Fibroblast of lung (primary cell): ENCODE measurements at regions not wholly inside any gene's neighbourhood (a gene's known extent, or its start where the extent isn't known, plus 50 kb on each side); places are given as distances from the start of the nearest gene placed in this dataset.

Source experiments
- DNase-seq, 2 donors: peaks; one replicate each; pipeline versions ENCODE4 v3.0.0 to v3.0.0-alpha.2; 2010; ENCODE audit warnings: low read depth in 2 of 2
- H2AFZ ChIP-seq: 2 replicates; pipeline ENCODE4 v1.5.1; 2012; ENCODE audit warnings: low read length, control low read depth, inconsistent platforms
- H3K27ac ChIP-seq: 2 replicates; pipeline ENCODE4 v1.5.1; 2011; ENCODE audit warnings: low read length, control low read depth; ENCODE audit not compliant: insufficient read depth
- H3K27me3 ChIP-seq: 2 replicates; pipeline ENCODE4 v1.5.1; 2011; ENCODE audit warnings: mild to moderate bottlenecking, low read length; ENCODE audit not compliant: control insufficient read depth, insufficient read depth
- H3K36me3 ChIP-seq: 2 replicates; pipeline ENCODE4 v1.5.1; 2011; ENCODE audit warnings: low read length; ENCODE audit not compliant: control insufficient read depth, insufficient read depth
- H3K4me1 ChIP-seq: 2 replicates; pipeline ENCODE4 v1.5.1; 2011; ENCODE audit warnings: low read length; ENCODE audit not compliant: control insufficient read depth, insufficient read depth; ENCODE audit errors: extremely low read depth
- H3K4me2 ChIP-seq: 2 replicates; pipeline ENCODE4 v1.5.1; 2011; ENCODE audit warnings: low read length, control low read depth; ENCODE audit not compliant: insufficient read depth; ENCODE audit errors: extremely low read depth
- H3K4me3 ChIP-seq, 4 experiments: fragments of 200-600 bp in 1 of 4; sonication (generic) in 1 of 4; replicated peaks in 1 of 4; 2 replicates each; pipeline ENCODE4 v1.5.1; 2011 to 2016; ENCODE audit warnings: low read length in 4 of 4, low read depth in 3 of 4, mild to moderate bottlenecking in 3 of 4, control low read depth in 2 of 4, inconsistent platforms in 1 of 4, mixed read lengths in 1 of 4; ENCODE audit not compliant: insufficient read depth in 1 of 4; ENCODE audit errors: control extremely low read depth in 1 of 4
- H3K79me2 ChIP-seq: 2 replicates; pipeline ENCODE4 v1.5.1; 2012; ENCODE audit warnings: mild to moderate bottlenecking, low read length, inconsistent platforms; ENCODE audit not compliant: control insufficient read depth, insufficient read depth
- H3K9ac ChIP-seq: 2 replicates; pipeline ENCODE4 v1.5.1; 2011; ENCODE audit warnings: mild to moderate bottlenecking, low read length, control low read depth; ENCODE audit not compliant: insufficient read depth
- H3K9me3 ChIP-seq: 2 replicates; pipeline ENCODE4 v1.5.1; 2012; ENCODE audit warnings: low read depth, low read length; ENCODE audit not compliant: control insufficient read depth, insufficient read depth
- H4K20me1 ChIP-seq: 2 replicates; pipeline ENCODE4 v1.5.1; 2011; ENCODE audit warnings: low read length; ENCODE audit not compliant: control insufficient read depth, insufficient read depth; ENCODE audit errors: extremely low read depth
- EZH2 ChIP-seq: IDR thresholded peaks from 2 replicates; pipeline ENCODE4 v1.5.1; 2012; ENCODE audit warnings: low read length, control low read depth, mild to moderate bottlenecking; ENCODE audit errors: missing control alignments
- TF ChIP-seq, protein P1 (sequence below), 2 donors: IDR thresholded peaks in 1 of 2; conservative IDR thresholded peaks in 1 of 2; 1 replicate in 1 of 2; 2 replicates in 1 of 2; pipeline ENCODE4 v1.5.1; 2011 to 2012; ENCODE audit warnings: low read length in 2 of 2, control low read depth in 1 of 2, inconsistent platforms in 1 of 2, low read depth in 1 of 2, mild to moderate bottlenecking in 1 of 2

DNA sequence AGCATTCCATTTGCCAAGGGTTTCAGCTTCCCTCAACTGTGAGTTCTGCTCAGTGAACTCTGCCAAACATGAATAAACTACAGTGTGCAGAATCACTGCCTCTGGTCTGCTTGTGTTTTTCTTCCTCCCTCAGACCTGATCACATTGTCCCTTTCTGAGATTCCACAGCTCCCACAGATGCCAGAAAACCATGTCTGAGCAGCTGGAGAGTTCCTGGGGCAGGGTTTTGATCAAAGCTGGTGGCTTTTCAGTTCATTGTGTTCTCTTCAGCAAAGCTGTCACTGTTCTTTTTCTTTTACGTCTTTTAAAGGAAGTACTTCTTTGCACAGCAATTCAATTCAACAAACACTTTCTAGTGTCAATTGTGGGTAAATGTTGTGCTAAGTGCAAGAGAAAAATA, 555.8 kb downstream of the RBFOX1 start:
- H3K36me3 ChIP-seq, result no peaks in the 10 kb centered on the region
- H3K4me3 ChIP-seq, result no peak overlapping the region
- no peaks in the 10 kb centered on the region for H3K9me3 ChIP-seq
- H3K4me2 ChIP-seq, result no peak overlapping the region
- H4K20me1 ChIP-seq, result no peaks in the 10 kb centered on the region
- no peak overlapping the region for H2AFZ ChIP-seq
- no peaks in the 10 kb centered on the region for H3K4me1 ChIP-seq
- DNase-seq, result no peak
- no peaks in the 10 kb centered on the region for H3K27me3 ChIP-seq
- TF ChIP-seq EZH2, result no peak
- TF ChIP-seq, protein P1, sequence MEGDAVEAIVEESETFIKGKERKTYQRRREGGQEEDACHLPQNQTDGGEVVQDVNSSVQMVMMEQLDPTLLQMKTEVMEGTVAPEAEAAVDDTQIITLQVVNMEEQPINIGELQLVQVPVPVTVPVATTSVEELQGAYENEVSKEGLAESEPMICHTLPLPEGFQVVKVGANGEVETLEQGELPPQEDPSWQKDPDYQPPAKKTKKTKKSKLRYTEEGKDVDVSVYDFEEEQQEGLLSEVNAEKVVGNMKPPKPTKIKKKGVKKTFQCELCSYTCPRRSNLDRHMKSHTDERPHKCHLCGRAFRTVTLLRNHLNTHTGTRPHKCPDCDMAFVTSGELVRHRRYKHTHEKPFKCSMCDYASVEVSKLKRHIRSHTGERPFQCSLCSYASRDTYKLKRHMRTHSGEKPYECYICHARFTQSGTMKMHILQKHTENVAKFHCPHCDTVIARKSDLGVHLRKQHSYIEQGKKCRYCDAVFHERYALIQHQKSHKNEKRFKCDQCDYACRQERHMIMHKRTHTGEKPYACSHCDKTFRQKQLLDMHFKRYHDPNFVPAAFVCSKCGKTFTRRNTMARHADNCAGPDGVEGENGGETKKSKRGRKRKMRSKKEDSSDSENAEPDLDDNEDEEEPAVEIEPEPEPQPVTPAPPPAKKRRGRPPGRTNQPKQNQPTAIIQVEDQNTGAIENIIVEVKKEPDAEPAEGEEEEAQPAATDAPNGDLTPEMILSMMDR (conservative IDR thresholded peaks at IDR 0.05 in 1 of 2, IDR thresholded peaks at IDR 0.05 in 1 of 2; ENCODE audit: low read depth in 1 of 2, low read length in 2 of 2), result no peak
- H3K27ac ChIP-seq, result no peak overlapping the region
- no peaks in the 10 kb centered on the region for H3K79me2 ChIP-seq
- no peak overlapping the region for H3K9ac ChIP-seq

DNA sequence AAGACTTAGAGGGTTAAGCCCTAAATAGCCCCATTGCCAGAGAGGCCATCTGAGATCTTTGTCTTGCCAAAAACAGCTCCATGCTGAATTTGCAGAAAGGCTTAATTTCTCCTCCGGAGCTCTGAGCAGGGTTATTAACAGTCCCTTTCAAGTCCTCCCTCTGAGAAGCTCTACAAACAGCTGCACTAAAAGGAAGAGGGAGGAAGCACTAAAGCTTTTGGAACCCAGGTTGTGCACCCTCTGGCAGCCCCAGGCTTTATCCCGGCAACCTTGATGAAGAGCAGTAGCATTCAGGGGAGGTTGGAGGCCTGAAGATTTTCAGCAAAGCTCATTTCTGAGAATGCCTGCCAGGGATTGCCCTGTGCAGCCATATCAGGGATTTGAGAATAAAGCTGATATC, 554.7 kb downstream of the RBFOX1 start:
- no peak for TF ChIP-seq EZH2
- TF ChIP-seq, protein P1 (conservative IDR thresholded peaks at IDR 0.05 in 1 of 2, IDR thresholded peaks at IDR 0.05 in 1 of 2; ENCODE audit: low read depth in 1 of 2, low read length in 2 of 2), result no peak
- H3K4me1 ChIP-seq, result no peaks in the 10 kb centered on the region
- H3K4me2 ChIP-seq, result no peak overlapping the region
- H3K4me3 ChIP-seq, result no peak overlapping the region
- H3K36me3 ChIP-seq, result no peaks in the 10 kb centered on the region
- H4K20me1 ChIP-seq, result no peaks in the 10 kb centered on the region
- no peak overlapping the region for H3K27ac ChIP-seq
- H3K27me3 ChIP-seq, result no peaks in the 10 kb centered on the region
- no peak for DNase-seq
- H3K9me3 ChIP-seq, result no peaks in the 10 kb centered on the region
- H3K79me2 ChIP-seq, result no peaks in the 10 kb centered on the region
- no peak overlapping the region for H3K9ac ChIP-seq
- H2AFZ ChIP-seq, result no peak overlapping the region

- Histone ChIP-seq H3K9me3 (no peaks in the 10 kb centered on the region), H3K27me3 (no peaks in the 10 kb centered on the region), H3K27ac (no peak overlapping the region), H3K9ac (no peak overlapping the region), H3K4me1 (no peaks in the 10 kb centered on the region), H3K36me3 (no peaks in the 10 kb centered on the region), H3K4me3 (no peak overlapping the region), H3K4me2 (no peak overlapping the region), H3K79me2 (no peaks in the 10 kb centered on the region), H2AFZ (no peak overlapping the region), H4K20me1 (no peaks in the 10 kb centered on the region)
- no peak for TF ChIP-seq EZH2
- DNase-seq, result no peak
These were observed 539.3 kb downstream of the RBFOX1 start for GRCh38 chr16:7871979-7872378.
